DMS 273 treated with DMSO at 0.1 percent for 48 hours (cell line): ENCODE measurements at regions not wholly inside any gene's neighbourhood (a gene's known extent, or its start where the extent isn't known, plus 50 kb on each side); places are given as distances from the start of the nearest gene placed in this dataset.
"Not testable (repeated sequence)": the region's sequence is repeated elsewhere in the genome, so short reads cannot be mapped to it uniquely, and the experiment has no call there.

ENCODE experiments used
- DNase-seq: peaks from one replicate; lab custom pipeline; 2025; lab: John Stamatoyannopoulos, UW

DNA sequence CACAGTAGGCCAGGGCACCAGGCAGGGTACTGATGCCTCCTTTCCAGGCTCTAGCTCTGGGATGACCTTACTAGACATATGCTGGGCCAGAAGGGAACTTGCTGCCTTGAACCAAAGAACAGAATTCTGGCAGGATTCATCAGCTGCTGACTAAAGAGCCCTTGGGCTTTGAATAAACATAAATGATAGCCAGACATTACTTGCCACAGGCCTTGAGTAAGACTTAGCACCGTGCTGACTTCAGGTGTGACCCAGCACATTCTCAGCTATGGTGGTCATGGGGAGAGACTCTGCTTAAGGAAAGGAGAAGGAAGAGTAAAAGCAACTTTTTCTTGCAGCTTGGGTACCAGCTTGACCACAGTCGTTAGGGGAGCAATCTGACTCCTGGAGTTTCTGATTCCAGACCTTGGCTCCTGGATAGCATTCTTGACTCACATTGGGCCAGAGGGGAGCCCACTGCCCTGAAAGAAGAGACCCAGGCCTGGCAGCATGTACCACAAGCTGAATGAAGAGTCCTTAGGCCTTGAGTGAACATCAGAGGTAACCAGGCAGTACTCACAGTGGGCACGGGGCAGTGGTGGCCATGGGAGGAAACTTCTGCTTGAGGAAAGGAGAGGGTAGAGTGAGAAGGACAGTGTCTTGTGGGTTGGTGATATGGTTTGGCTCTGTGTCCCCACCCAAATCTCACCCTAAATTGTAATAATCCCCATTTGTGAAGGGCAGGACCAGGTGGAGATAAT lies 926.1 kb upstream of the SORCS1 start:
- DNase-seq = no peak

- DNase-seq = no peak
Observed at GRCh38 chr10:108086502-108086901, 922.0 kb upstream of the SORCS1 start.

DNA sequence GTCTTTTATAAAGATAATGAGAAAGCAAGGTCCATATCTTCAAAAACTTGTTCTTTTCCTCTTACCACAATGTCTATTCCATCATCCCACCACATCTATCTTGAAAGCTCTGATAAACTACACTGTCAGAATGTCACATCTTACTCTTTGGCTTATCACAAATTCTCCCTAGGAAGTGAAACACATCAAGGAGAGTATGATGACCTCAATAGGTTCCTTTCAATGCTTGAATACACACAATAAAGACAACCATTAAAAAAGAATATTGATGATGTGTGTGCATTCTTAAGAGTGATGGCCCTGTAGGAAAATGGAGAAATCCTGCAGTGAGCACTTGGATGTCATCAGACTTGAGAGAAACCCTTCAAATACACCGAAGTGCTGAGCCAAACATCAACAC lies 918.1 kb upstream of the SORCS1 start:
- no peak for DNase-seq

DNA sequence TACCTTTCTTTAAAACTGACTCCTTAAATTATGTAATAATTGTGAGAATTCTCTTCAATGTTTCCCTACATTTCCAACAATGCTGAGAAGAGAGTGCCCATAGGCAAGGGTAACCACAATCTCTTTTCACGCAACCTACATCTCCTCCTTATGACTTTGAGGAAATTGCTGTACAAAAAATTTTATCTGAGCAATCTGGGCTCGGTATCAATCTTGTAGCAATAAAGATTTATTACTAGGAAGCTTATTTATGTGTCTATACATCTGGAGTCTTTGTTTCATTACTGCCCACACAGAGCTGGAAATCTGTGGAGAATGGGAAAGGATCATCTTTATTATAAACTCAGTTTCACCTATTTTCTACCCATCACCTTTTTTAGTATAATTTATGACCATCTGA lies 913.8 kb upstream of the SORCS1 start:
- no peak for DNase-seq

GRCh38 chr10:108072466-108072865 lies 908.0 kb upstream of the SORCS1 start:
- no peak for DNase-seq

GRCh38 chr10:108070789-108071188 lies 906.3 kb upstream of the SORCS1 start:
- DNase-seq = no peak

DNA sequence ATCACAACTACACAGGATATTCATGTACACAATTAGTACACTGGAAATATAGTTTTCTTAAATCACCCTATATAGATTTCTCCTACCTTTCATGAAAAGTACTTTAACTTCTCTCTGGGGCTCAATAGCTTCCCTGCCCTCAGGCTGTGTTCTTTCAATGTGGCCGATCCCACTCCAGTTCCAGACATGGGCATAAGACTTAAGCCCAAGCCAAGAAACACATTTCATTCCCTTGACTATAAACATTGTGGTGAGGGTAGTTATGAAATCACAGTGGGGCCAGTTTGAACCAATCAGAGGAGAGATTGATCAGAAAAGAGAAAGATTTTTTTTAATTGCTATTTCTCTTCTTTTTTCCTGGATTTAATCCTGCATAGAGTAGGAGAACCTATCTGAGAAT lies 904.6 kb upstream of the SORCS1 start:
- no peak for DNase-seq

GRCh38 chr10:108064746-108065260 lies 900.3 kb upstream of the SORCS1 start:
- DNase-seq = no peak

DNA sequence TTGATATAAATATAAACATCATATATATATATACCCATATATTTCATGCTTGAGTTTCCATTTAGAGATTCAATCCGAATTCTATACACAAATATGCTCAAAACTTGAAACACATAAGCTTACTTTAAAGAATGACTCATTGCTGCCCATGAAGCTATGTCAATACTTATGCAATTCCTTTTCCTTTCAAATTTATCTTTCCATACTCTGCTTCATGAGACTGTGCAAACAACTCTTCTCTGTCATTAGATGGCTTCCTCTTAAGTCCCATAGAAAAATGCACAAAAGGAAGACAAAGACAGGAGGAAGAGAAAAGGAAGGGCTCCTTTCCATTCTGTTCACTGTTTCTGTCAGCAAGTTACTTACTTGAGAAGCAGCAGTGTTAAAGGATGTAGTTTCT lies 895.7 kb upstream of the SORCS1 start:
- DNase-seq = no peak

GRCh38 chr10:108055506-108055905 lies 891.0 kb upstream of the SORCS1 start:
- no peak for DNase-seq

DNA sequence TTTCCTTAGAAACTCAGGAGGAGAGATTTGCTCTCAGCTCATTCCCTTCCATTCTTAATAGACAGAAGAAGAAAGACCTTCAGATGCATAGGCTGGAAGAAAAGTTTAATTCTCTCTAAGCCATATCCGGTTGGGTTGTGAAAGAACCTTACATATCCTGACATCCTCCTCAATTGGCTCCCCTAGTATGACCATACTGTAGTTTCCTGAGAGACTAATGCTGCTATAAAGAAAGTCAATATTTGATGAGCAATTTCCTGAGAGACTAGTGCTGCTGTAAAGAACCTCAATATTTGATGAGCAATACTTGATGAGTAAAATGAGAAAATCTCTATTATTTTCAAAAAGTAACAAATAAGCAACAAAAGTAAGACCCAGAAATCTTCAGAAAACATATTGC lies 888.5 kb upstream of the SORCS1 start:
- no peak for DNase-seq

GRCh38 chr10:108051218-108051617 lies 886.7 kb upstream of the SORCS1 start:
- no peak for DNase-seq

DNA sequence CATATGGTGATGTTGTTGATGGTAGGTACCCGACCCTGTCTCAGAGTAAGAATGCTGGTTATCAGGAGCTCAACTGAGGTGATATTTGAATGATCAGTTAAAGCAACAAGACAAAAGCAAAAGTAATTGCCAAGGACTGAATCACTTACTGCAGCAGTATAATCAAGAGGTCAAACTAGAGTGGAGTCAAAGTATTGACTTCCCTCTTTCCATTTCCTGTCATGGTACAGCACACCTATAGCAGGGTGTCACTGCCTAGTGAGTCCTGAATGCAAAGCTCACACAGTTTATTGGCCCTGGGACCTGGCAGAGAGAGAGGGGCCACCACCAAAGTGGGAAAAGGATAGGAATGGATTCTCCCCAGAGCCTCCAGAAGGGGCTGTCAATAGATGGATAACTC lies 886.1 kb upstream of the SORCS1 start:
- no peak for DNase-seq

DNA sequence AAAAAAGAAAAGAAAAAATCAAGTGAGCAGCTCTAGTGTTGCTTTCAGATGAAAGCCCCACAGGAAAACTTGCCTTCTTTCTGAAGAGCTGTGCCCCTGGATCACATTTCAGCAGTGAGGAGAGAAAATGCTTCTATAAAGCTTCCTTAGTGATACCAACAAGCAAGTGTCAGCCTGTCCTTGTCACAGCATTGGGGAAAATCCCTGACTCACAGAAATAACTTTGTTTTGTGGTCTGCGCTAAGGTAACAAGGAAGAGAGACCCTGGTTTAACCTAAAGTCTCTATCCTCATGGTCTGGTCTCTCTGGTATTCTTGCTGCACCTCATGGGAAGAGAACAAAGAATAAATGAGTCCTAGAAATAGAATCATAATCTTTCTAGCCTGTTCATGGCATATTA lies 885.2 kb upstream of the SORCS1 start:
- DNase-seq = no peak

- no peak for DNase-seq
Observed at GRCh38 chr10:108048898-108049297, 884.4 kb upstream of the SORCS1 start.

- DNase-seq = no peak
Observed at GRCh38 chr10:108039821-108040584, 875.5 kb upstream of the SORCS1 start.

DNA sequence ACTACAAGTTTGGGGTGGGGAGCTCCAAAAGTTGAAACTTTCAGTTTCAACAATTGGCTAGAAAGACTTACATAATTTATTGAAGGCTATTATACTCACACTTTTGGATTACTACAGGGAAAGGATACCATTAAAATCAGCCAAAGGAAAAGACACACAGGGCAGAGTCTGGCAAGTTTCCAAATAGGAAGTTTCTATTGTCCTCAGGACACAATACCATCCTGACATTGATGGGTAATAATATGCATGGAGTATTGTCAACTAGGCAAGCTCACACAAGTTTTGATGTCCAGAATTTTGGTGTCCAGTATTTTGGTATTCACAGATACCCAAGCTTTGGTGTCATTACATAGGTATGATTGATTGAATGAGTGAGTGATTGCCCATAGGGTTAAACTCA lies 872.6 kb upstream of the SORCS1 start:
- DNase-seq = no peak

- no peak for DNase-seq
Observed at GRCh38 chr10:108036265-108036664, 871.8 kb upstream of the SORCS1 start.

DNA sequence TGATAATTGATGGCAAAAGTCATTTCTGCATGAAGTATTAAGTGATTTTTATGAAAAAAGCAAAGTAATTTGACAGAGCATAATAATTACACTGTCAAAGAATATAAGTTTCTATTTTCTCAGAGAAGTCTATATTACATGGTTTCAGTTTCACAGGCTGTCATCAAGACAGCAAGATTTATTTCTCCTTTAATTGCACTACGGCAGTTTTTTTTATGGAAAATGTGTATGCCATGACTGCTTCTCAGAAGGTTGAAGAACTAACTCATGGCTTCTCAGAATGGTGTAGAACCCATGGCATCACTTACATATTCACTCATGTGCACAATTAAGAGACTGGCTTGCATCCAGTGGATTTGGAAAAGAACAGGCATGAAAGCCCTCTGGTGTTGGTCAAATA lies 870.3 kb upstream of the SORCS1 start:
- no peak for DNase-seq

- not testable (repeated sequence) for DNase-seq
Observed at GRCh38 chr10:108033518-108033917, 869.0 kb upstream of the SORCS1 start.

GRCh38 chr10:108031505-108031904 lies 867.0 kb upstream of the SORCS1 start:
- DNase-seq = no peak

- no peak for DNase-seq
Observed at GRCh38 chr10:108014902-108015177, 850.3 kb upstream of the SORCS1 start.

DNA sequence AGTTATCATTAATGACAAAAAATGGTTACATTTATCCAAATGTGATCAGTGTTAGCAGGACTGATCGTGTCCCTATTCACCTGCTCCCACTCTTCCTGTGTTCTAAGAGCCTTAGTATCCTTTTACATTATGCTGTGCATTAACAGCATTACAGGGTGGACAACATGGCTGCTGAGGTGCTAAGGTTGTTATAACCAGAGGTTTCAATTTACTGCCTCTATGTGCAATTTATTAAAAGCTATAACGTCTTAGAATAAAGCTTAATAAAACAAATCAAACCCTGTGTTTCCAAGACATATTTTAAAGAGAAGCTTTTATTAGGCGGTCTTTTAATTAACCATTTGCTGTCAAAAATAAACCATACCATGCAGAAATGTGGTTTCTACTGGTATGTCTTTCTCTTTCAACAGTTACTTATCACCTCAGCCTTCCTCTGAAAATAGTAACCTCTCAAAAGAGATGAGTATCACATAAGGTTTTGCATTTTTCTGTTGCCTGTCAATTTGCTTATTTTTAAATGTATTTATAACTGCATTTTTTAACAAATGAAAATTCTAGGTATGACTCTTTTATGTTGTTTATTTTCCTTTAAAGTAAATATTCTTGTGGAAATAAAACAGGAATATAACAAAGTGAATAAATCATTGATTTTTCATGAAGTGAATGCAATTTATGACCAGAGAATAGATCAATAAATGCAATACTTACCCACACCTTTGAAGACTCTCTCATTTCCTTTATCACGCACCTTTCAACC lies 849.8 kb upstream of the SORCS1 start:
- no peak for DNase-seq
